ENCODE measurements at regions not wholly inside any gene's neighbourhood (a gene's known extent, or its start where the extent isn't known, plus 50 kb on each side); places are given as distances from the start of the nearest gene placed in this dataset.
"Not testable (repeated sequence)": the region's sequence is repeated elsewhere in the genome, so short reads cannot be mapped to it uniquely, and the experiment has no call there.

GRCh38 chr4:31171362-31171761 lies 451.2 kb downstream of the PCDH7 start:
- DNase-seq (ENCODE audit: low spot score) (no peak), FAIRE-seq (no peak)

- DNase-seq (ENCODE audit: low spot score) (peak; percentile 19), FAIRE-seq (no peak)
Observed at GRCh38 chr4:31175242-31175910, 455.2 kb downstream of the PCDH7 start.

GRCh38 chr4:31183256-31183655 lies 463.1 kb downstream of the PCDH7 start:
- FAIRE-seq (no peak), DNase-seq (ENCODE audit: low spot score) (no peak)

GRCh38 chr4:31185014-31185585 lies 464.9 kb downstream of the PCDH7 start:
- DNase-seq (ENCODE audit: low spot score) (no peak), FAIRE-seq (no peak)

- FAIRE-seq (no peak), DNase-seq (ENCODE audit: low spot score) (no peak)
Observed at GRCh38 chr4:31187979-31188378, 467.8 kb downstream of the PCDH7 start.

GRCh38 chr4:31189938-31190337 lies 469.8 kb downstream of the PCDH7 start:
- FAIRE-seq (no peak), DNase-seq (ENCODE audit: low spot score) (no peak)

GRCh38 chr4:31190671-31191070 lies 470.5 kb downstream of the PCDH7 start:
- no peak for DNase-seq (ENCODE audit: low spot score)
- FAIRE-seq = no peak

- DNase-seq (ENCODE audit: low spot score) (no peak), FAIRE-seq (no peak)
Observed at GRCh38 chr4:31192341-31192740, 472.2 kb downstream of the PCDH7 start.

GRCh38 chr4:31193521-31193920 lies 473.4 kb downstream of the PCDH7 start:
- FAIRE-seq = no peak
- no peak for DNase-seq (ENCODE audit: low spot score)

- DNase-seq (ENCODE audit: low spot score) (no peak), FAIRE-seq (no peak)
Observed at GRCh38 chr4:31194823-31195222, 474.7 kb downstream of the PCDH7 start.

- FAIRE-seq (no peak), DNase-seq (ENCODE audit: low spot score) (no peak)
Observed at GRCh38 chr4:31199644-31200043, 479.5 kb downstream of the PCDH7 start.

GRCh38 chr4:31202054-31202453 lies 481.9 kb downstream of the PCDH7 start:
- not testable (repeated sequence) for FAIRE-seq; DNase-seq (ENCODE audit: low spot score)

- DNase-seq (ENCODE audit: low spot score) = no peak
- FAIRE-seq = no peak
Observed at GRCh38 chr4:31204874-31205273, 484.7 kb downstream of the PCDH7 start.

- FAIRE-seq (no peak), DNase-seq (ENCODE audit: low spot score) (no peak)
Observed at GRCh38 chr4:31220921-31221320, 500.8 kb downstream of the PCDH7 start.

- DNase-seq (ENCODE audit: low spot score) (no peak), FAIRE-seq (no peak)
Observed at GRCh38 chr4:31228068-31228467, 507.9 kb downstream of the PCDH7 start.

- no peak for FAIRE-seq
- no peak for DNase-seq (ENCODE audit: low spot score)
Observed at GRCh38 chr4:31230594-31230993, 510.4 kb downstream of the PCDH7 start.

- FAIRE-seq (no peak), DNase-seq (ENCODE audit: low spot score) (no peak)
Observed at GRCh38 chr4:31234494-31234893, 514.3 kb downstream of the PCDH7 start.

- DNase-seq (ENCODE audit: low spot score) (no peak), FAIRE-seq (no peak)
Observed at GRCh38 chr4:31234901-31235300, 514.7 kb downstream of the PCDH7 start.

GRCh38 chr4:31236020-31236638 lies 516.0 kb downstream of the PCDH7 start:
- no peak for FAIRE-seq
- no peak for DNase-seq (ENCODE audit: low spot score)

- no peak for DNase-seq (ENCODE audit: low spot score)
- no peak for FAIRE-seq
Observed at GRCh38 chr4:31236639-31237173, 516.5 kb downstream of the PCDH7 start.

GRCh38 chr4:31237233-31237632 lies 517.1 kb downstream of the PCDH7 start:
- FAIRE-seq = no peak
- DNase-seq (ENCODE audit: low spot score) = no peak

- DNase-seq (ENCODE audit: low spot score) (no peak), FAIRE-seq (no peak)
Observed at GRCh38 chr4:31239886-31240285, 519.7 kb downstream of the PCDH7 start.
